Small intestine (tissue), 7 donors: ENCODE measurements at regions not wholly inside any gene's neighbourhood (a gene's known extent, or its start where the extent isn't known, plus 50 kb on each side); places are given as distances from the start of the nearest gene placed in this dataset.
A peak's percentile ranks its signal among the peaks of the same experiment; 100 is the strongest.
"Not testable (repeated sequence)": the region's sequence is repeated elsewhere in the genome, so short reads cannot be mapped to it uniquely, and the experiment has no call there.

Experiments
- DNase-seq, 2 donors: peaks; one replicate each; pipeline versions ENCODE4 v3.0.0 to v3.0.0-alpha.2; 2013
- FAIRE-seq: peaks from 2 replicates; lab custom pipeline; 2012; peaks lifted over from hg19 to GRCh38; lab: Jason Lieb, UNC
- H3K27ac ChIP-seq, 3 donors: one replicate each; pipeline ENCODE4 v1.5.1; 2013; ENCODE audit warnings: low read length in 2 of 3, mild to moderate bottlenecking in 2 of 3, control low read depth in 1 of 3, inconsistent platforms in 1 of 3, low read depth in 1 of 3, moderate library complexity in 1 of 3
- H3K27me3 ChIP-seq, 3 donors: one replicate each; pipeline ENCODE4 v1.6.1; 2013; ENCODE audit warnings: low read length in 3 of 3, inconsistent platforms in 1 of 3; ENCODE audit not compliant: control insufficient read depth in 3 of 3, insufficient read depth in 3 of 3
- H3K36me3 ChIP-seq, 3 donors: one replicate each; pipeline ENCODE4 v1.6.1; 2013; ENCODE audit warnings: low read length in 3 of 3, inconsistent platforms in 1 of 3, low read depth in 1 of 3, mild to moderate bottlenecking in 1 of 3, moderate library complexity in 1 of 3; ENCODE audit not compliant: control insufficient read depth in 3 of 3, insufficient read depth in 2 of 3
- H3K4me1 ChIP-seq, 3 donors: one replicate each; pipeline ENCODE4 v1.6.1; 2013; ENCODE audit warnings: low read length in 2 of 3, inconsistent platforms in 1 of 3, low read depth in 1 of 3, mild to moderate bottlenecking in 1 of 3, moderate library complexity in 1 of 3; ENCODE audit not compliant: control insufficient read depth in 3 of 3, insufficient read depth in 2 of 3
- H3K4me3 ChIP-seq, 3 donors: one replicate each; pipeline ENCODE4 v1.5.1; 2013; ENCODE audit warnings: low read length in 3 of 3, control low read depth in 1 of 3, inconsistent platforms in 1 of 3, low read depth in 1 of 3, mild to moderate bottlenecking in 1 of 3, moderate library complexity in 1 of 3
- H3K9me3 ChIP-seq, 2 donors: one replicate each; pipeline ENCODE4 v1.6.1; 2013; ENCODE audit warnings: low read depth in 1 of 2, low read length in 1 of 2; ENCODE audit not compliant: control insufficient read depth in 2 of 2, insufficient read depth in 1 of 2
- WGBS, 3 donors: extraction: QIAGEN DNeasy Blood & Tissue Kit; methylation state at CpG; one replicate each; pipeline ENCODE4 v1.1.7; 2013; 5-methylcytosine and 5-hydroxymethylcytosine counted together
- donor health status: healthy with polysubstance abuse.
- donor health status: control.
- donor health status: control.
- donor health status: Bipolar disorder and iron deficiency.
- donor health status: healthy.

DNA sequence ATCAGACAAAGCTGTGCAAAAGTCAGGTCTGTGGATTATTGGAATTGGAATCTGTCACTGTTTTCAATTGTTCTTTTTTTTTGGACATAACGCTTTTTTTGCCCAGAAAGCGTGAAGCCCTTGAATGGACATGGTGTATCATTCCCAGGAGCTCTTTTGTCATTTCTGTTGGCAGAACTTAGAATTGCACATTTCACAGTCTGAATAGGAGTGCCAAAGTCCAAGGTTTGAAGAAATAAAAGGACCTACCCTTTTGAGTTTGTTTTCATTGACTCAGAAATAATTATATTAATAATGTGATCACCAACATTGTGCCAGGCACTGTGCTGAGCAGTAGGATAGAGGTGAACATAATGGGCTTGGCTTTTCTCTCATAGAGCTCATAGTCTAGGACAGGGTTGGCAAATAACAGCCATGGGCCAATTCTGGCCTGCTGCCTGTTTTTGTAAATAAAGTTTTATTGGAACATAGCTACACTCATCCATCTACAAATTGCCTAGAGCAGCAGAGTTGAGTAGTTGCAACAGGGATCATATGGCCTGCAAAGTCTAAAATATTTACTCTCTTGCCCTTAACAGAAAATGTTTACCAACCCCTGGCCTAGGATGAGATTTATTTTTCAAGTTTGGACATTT, 62.6 kb upstream of the ATXN1 start:
- DNase-seq (no peak), FAIRE-seq (no peak)
- Histone ChIP-seq H3K4me1 (no peaks in the 10 kb centered on the region), H3K27ac (no peak overlapping the region), H3K27me3 (peaks cover 0 to 3% (median 1%) of the 10 kb centered on the region in 3 donors), H3K9me3 (no peaks in the 10 kb centered on the region), H3K36me3 (no peaks in the 10 kb centered on the region), H3K4me3 (no peak overlapping the region)
- 85 to 96% (median 87%) methylated on average over 2 of the region's 2 CpGs for WGBS, 3 donors

DNA sequence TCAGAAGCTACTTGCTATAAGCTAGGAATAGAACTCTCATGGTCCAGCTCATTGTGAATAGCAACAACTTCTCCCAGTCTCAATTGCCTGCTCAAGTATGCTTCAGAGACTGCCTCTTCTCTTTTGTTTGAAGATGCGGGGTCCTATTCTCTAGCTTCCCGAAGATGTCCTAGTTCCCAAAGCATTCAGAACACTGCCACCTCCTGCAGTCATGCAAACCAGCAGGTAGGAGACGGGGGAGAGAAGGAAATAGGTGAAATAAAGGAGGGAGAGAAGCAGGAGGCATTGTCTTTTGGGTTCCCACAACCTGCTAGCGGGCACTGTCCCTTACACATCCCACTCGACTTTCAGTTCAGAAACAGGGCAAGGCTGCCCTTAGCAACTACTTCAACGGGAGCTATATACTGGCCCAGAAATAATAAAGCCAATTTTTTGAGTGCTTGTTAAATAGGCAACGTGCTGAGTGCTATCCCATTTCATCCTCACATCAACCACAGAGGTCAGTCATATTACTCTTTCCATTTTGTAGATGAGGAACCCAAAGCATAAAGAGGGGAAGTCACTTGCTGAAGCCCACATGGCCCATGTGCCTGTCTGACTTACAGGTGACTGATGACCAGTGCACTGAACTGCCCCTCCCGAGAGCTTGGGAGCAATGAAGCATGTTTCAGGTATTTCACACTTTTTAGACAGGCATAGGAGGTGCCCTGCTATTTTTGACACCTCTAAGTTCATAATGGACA, 61.9 kb upstream of the ATXN1 start:
- H3K27me3 ChIP-seq, result peaks cover 0 to 3% (median 1%) of the 10 kb centered on the region in 3 donors
- no peaks in the 10 kb centered on the region for H3K4me1 ChIP-seq
- 78 to 90% (median 80%) methylated on average over 8 of the region's 8 CpGs for WGBS, 3 donors
- H3K4me3 ChIP-seq, result no peak overlapping the region
- no peak for DNase-seq
- H3K9me3 ChIP-seq, result no peaks in the 10 kb centered on the region
- H3K27ac ChIP-seq, result no peak overlapping the region
- no peak for FAIRE-seq
- no peaks in the 10 kb centered on the region for H3K36me3 ChIP-seq

DNA sequence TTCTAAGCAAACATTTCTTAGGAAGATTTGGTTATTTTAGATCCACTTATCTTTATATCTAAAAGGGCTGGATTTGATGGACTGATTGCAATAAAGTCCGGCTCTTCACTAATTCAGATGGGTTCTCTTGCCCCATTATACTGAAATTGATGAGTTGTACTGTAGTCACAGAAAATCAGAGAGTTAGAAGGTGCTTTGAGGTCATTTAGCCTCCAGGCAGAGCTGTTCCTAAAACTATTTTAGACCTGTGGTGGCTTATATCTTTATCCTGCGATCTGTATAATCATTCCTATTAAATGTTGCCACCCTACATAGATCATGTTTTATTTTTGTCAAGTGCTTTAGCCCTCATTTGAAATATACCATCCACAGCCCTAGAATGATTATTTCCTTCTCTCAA, 61.3 kb upstream of the ATXN1 start:
- FAIRE-seq (no peak), DNase-seq (no peak)
- Histone ChIP-seq H3K36me3 (no peaks in the 10 kb centered on the region), H3K4me3 (no peak overlapping the region), H3K27ac (no peak overlapping the region), H3K4me1 (no peaks in the 10 kb centered on the region), H3K9me3 (no peaks in the 10 kb centered on the region), H3K27me3 (peaks cover 0 to 3% (median 1%) of the 10 kb centered on the region in 3 donors)
- WGBS, 3 donors, result 79 to 89% (median 88%) methylated on average over 2 of the region's 2 CpGs

- H3K36me3 ChIP-seq, result no peaks in the 10 kb centered on the region
- DNase-seq (peak; percentile 16 to 31), FAIRE-seq (no peak)
- 30 to 65% (median 56%) methylated on average over 5 of the region's 5 CpGs for WGBS, 3 donors
- H3K4me1 ChIP-seq, result no peaks in the 10 kb centered on the region
- H3K27me3 ChIP-seq, result peaks cover 0 to 3% (median 1%) of the 10 kb centered on the region in 3 donors
- H3K4me3 ChIP-seq, result no peak overlapping the region
- no peaks in the 10 kb centered on the region for H3K9me3 ChIP-seq
- no peak overlapping the region for H3K27ac ChIP-seq
Measured at GRCh38 chr6:16821834-16822264, 60.6 kb upstream of the ATXN1 start.

DNA sequence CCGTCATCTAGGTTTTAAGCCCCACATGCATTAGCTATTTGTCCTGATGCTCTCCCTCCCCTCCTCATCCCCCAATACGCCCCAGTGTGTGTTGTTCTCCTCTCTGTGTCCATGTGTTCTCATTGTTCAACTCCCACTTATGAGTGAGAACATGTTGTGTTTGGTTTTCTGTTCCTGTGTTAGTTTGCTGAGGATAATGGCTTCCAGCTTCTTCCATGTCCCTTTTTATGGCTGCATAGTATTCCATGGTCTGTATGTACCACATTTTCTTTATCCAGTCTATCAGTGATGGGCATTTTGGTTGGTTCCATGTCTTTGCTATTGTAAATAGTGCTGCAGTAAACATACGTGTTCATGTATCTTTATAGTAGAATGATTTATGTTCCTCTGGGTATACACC, 59.0 kb upstream of the ATXN1 start:
- not testable (repeated sequence) for H3K4me3 ChIP-seq, H3K4me1 ChIP-seq, FAIRE-seq

DNA sequence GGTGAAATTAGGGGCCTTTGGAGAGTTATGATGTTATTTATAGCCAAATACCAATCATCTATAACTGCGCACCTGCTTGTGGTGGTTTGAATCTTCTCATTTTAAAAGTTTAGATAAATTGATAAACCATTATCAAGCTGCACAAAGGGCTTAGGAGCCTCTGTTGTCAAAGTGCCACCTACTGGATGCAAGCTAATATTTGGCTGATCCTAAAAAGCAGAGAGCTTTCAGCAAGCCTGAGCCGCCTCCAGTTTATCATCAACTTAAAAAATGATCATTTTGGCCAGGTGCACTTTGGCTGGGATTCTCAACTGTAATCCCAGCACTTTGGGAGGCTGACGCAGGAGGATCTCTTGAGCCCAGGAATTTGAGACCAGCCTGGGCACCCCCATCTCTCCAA, 58.5 kb upstream of the ATXN1 start:
- no peaks in the 10 kb centered on the region for H3K4me1 ChIP-seq

More for the DNA sequence above, 59.0 kb upstream of the ATXN1 start:
- 92 to 94% (median 93%) methylated on average over 3 of the region's 3 CpGs for WGBS, 3 donors
- H3K27me3 ChIP-seq, DNase-seq, H3K36me3 ChIP-seq, H3K27ac ChIP-seq, H3K9me3 ChIP-seq: not testable (repeated sequence)

DNA sequence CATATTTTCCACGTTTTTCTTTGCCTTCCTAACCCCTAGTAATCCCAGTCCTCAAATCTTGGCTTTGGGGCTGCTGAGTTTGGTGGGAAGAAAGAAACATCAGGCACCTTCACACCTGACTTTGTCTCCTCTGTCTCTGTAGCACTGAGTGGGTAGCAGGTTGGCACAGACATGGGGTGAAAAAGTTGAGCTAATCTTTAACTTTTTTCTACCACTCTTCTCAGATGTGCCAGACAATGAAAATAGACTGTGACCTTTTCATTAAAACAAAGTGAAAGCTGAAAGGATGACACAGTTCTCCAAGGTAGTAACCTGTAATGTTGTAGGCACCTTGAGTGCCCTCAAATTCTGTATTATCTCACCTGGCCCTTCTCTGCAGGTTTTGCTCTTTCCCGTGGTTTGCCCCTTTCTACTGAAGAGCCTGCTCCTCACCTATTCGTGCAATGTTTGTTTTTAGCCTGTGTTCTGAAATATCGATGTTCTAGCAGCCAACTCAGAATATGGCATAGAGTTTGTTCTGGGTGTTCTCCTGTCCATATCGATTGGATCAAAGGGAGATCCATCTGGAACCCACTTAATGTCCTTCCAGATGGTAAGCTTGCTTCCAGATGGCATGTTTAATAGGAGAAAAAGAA, 57.8 kb upstream of the ATXN1 start:
- Histone ChIP-seq H3K27me3 (peaks cover 0 to 3% (median 1%) of the 10 kb centered on the region in 3 donors), H3K4me1 (no peaks in the 10 kb centered on the region), H3K27ac (no peak overlapping the region), H3K36me3 (no peaks in the 10 kb centered on the region), H3K9me3 (no peaks in the 10 kb centered on the region), H3K4me3 (no peak overlapping the region)
- 64 to 79% (median 66%) methylated on average over 5 of the region's 5 CpGs for WGBS, 3 donors
- FAIRE-seq (no peak), DNase-seq (no peak)

More for the DNA sequence above, 58.5 kb upstream of the ATXN1 start:
- no peak for DNase-seq
- no peaks in the 10 kb centered on the region for H3K9me3 ChIP-seq
- FAIRE-seq, result no peak
- 76 to 85% (median 84%) methylated on average over 3 of the region's 3 CpGs for WGBS, 3 donors
- no peak overlapping the region for H3K4me3 ChIP-seq
- H3K36me3 ChIP-seq, result no peaks in the 10 kb centered on the region
- H3K27ac ChIP-seq, result no peak overlapping the region
- H3K27me3 ChIP-seq, result peaks cover 0 to 3% (median 1%) of the 10 kb centered on the region in 3 donors

GRCh38 chr6:16817594-16817993, 56.3 kb upstream of the ATXN1 start:
- no peak overlapping the region for H3K27ac ChIP-seq
- H3K4me1 ChIP-seq, result no peaks in the 10 kb centered on the region
- FAIRE-seq, result no peak
- H3K36me3 ChIP-seq, result no peaks in the 10 kb centered on the region
- no peaks in the 10 kb centered on the region for H3K27me3 ChIP-seq
- DNase-seq, result no peak
- 86 to 90% (median 88%) methylated on average over 3 of the region's 3 CpGs for WGBS, 3 donors
- peaks cover 0 to 6% of the 10 kb centered on the region in 2 donors for H3K9me3 ChIP-seq
- H3K4me3 ChIP-seq, result no peak overlapping the region
